OCI-LY3 (cell line): ENCODE measurements at regions not wholly inside any gene's neighbourhood (a gene's known extent, or its start where the extent isn't known, plus 50 kb on each side); places are given as distances from the start of the nearest gene placed in this dataset.

Source experiments
- CTCF ChIP-seq: fragments of 200-600, 300-600 bp; sonication (generic); IDR thresholded peaks from 2 replicates; pipeline ENCODE4 v1.5.1; 2014; ENCODE audit warnings: antibody characterized with exemption, low read length, low read depth
- EZH2phosphoT487 ChIP-seq: fragments of 200-600 bp; shearing (Covaris generic); IDR thresholded peaks from 2 replicates; pipeline ENCODE4 v1.6.1; 2018; ENCODE audit warnings: antibody characterized with exemption, mixed run types, low read depth

DNA sequence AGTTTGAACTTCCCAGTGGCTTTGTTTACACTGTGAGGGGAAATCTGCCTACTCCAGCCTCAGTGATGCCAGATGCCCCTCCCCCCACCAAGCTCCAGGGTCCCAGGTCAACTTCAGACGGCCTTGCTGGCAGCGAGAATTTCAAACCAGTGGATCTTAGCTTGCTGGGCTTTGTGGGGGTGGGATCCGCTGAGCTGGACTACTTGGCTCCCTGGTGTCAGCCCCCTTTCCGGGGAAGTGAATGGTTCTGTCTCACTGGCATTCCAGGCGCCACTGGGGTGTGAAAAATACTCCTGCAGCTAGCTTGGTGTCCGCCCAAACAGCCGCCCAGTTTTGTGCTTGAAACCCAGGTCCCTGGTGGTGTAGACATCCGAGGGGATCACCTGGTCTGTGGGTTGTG is 70.0 kb upstream of the NEUROD1 start:
- no peak for TF ChIP-seq CTCF
- TF ChIP-seq EZH2phosphoT487, result no peak
